K562 (cell line): ENCODE measurements at regions not wholly inside any gene's neighbourhood (a gene's known extent, or its start where the extent isn't known, plus 50 kb on each side); places are given as distances from the start of the nearest gene placed in this dataset.
A peak's percentile ranks its signal among the peaks of the same experiment; 100 is the strongest.

Source experiments
- ATAC-seq: fragments of 200-7000 bp; cut with Tn5 transposase; 3 replicates; pipeline ENCODE4 v1.9.1; 2020; ENCODE audit warnings: moderate library complexity
- BruUV-seq: library from RNA; stranded (reverse); fragments of 400-500 nt; replicated peaks from 2 replicates; lab custom pipeline; 2021; lab: Mats Ljungman, UMichigan
- CTCF ChIA-PET: fragments of 300-600 bp; formaldehyde crosslinking; extraction: SDS; loops from one replicate; lab custom pipeline; 2021; ENCODE audit warnings: low intra/inter-chr PET ratio; lab: Yijun Ruan, JAX
- POLR2A ChIA-PET: fragments of 300-600, 350-650 bp; sonication (Branson Sonifier 250); formaldehyde crosslinking; extraction: SDS; loops from one replicate; lab custom pipeline; 2021; ENCODE audit warnings: antibody characterized with exemption, inconsistent platforms; lab: Yijun Ruan, JAX
- DNase-seq, 4 experiments: peaks; one replicate each; pipeline versions ENCODE4 v3.0.0 to v3.0.0-alpha.2; 2011 to 2018; ENCODE audit warnings: low spot score in 3 of 4, mixed read lengths in 3 of 4; ENCODE audit errors: extremely low read depth in 1 of 4
- FAIRE-seq: peaks from 2 replicates; lab custom pipeline; 2011; peaks lifted over from hg19 to GRCh38; lab: Jason Lieb, UNC
- H2AFZ ChIP-seq: 2 replicates; pipeline ENCODE4 v1.6.0; 2011; ENCODE audit warnings: low read depth, low read length, control low read depth, inconsistent platforms
- H3K27ac ChIP-seq: fragments of 200-600 bp; 3 replicates; pipeline ENCODE4 v1.8.0; 2011; ENCODE audit warnings: low read depth, mild to moderate bottlenecking, control low read depth, inconsistent platforms, low read length, moderate library complexity, mixed read lengths; ENCODE audit errors: extremely low read depth
- H3K27me3 ChIP-seq, 2 experiments: fragments of 300-600 bp in 1 of 2; 2 replicates in 1 of 2; 3 replicates in 1 of 2; pipeline versions ENCODE4 v1.6.0 to v1.8.0; 2011; ENCODE audit warnings: inconsistent platforms in 2 of 2, low read length in 2 of 2, mild to moderate bottlenecking in 1 of 2, mixed read lengths in 1 of 2, moderate library complexity in 1 of 2; ENCODE audit not compliant: control insufficient read depth in 2 of 2, insufficient read depth in 2 of 2
- H3K36me3 ChIP-seq: fragments of 300-600 bp; 3 replicates; pipeline ENCODE4 v1.8.0; 2011; ENCODE audit warnings: mild to moderate bottlenecking, low read length, inconsistent platforms; ENCODE audit not compliant: control insufficient read depth, insufficient read depth
- H3K4me1 ChIP-seq, 2 experiments: fragments of 200-600 bp in 1 of 2; replicated peaks in 1 of 2; 2 replicates in 1 of 2; 3 replicates in 1 of 2; pipeline versions ENCODE4 v1.5.1 to v1.8.0; 2011; ENCODE audit warnings: inconsistent platforms in 2 of 2, low read length in 2 of 2, mild to moderate bottlenecking in 1 of 2, mixed read lengths in 1 of 2, moderate library complexity in 1 of 2; ENCODE audit not compliant: control insufficient read depth in 2 of 2, insufficient read depth in 2 of 2
- H3K4me2 ChIP-seq: 2 replicates; pipeline ENCODE4 v1.6.1; 2011; ENCODE audit warnings: low read length, control low read depth, inconsistent platforms, mixed read lengths; ENCODE audit not compliant: insufficient read depth
- H3K4me3 ChIP-seq: fragments of 200-600 bp; sonication (generic), shearing (Covaris generic); 2 replicates; pipeline ENCODE4 v1.5.1; 2016; ENCODE audit warnings: control low read depth, inconsistent platforms
- H3K79me2 ChIP-seq: fragments of 200-600 bp; 3 replicates; pipeline ENCODE4 v1.8.0; 2011; ENCODE audit warnings: low read length, inconsistent platforms; ENCODE audit not compliant: control insufficient read depth, insufficient read depth
- H3K9ac ChIP-seq, 2 experiments: 2 replicates each; pipeline versions ENCODE4 v1.6.0 to v1.6.1; 2011; ENCODE audit warnings: low read depth in 2 of 2, low read length in 2 of 2, control low read depth in 1 of 2, inconsistent platforms in 1 of 2, mild to moderate bottlenecking in 1 of 2, mixed read lengths in 1 of 2; ENCODE audit not compliant: insufficient read depth in 1 of 2
- H3K9me1 ChIP-seq: one replicate; pipeline ENCODE4 v1.6.0; 2011; ENCODE audit warnings: inconsistent platforms, mild to moderate bottlenecking, low read length, moderate library complexity; ENCODE audit not compliant: control insufficient read depth, insufficient read depth
- H3K9me3 ChIP-seq: replicated peaks from 2 replicates; pipeline ENCODE4 v1.5.1; 2011; ENCODE audit warnings: low read depth, low read length, inconsistent platforms; ENCODE audit not compliant: control insufficient read depth, insufficient read depth
- H4K20me1 ChIP-seq: replicated peaks from 2 replicates; pipeline ENCODE4 v1.6.1; 2011; ENCODE audit warnings: low read length, inconsistent platforms, mixed read lengths; ENCODE audit not compliant: control insufficient read depth, insufficient read depth
- BDP1 ChIP-seq: IDR thresholded peaks from 3 replicates; pipeline ENCODE4 v1.6.1; 2011; ENCODE audit not compliant: insufficient read length, insufficient read depth
- CC2D1A ChIP-seq: fragments of 450-650 bp; IDR thresholded peaks from 2 replicates; pipeline ENCODE4 v1.6.1; 2017; ENCODE audit warnings: mild to moderate bottlenecking
- CCNT2 ChIP-seq: IDR thresholded peaks from 2 replicates; pipeline ENCODE4 v1.6.1; 2011; ENCODE audit warnings: borderline replicate concordance, low read depth, mild to moderate bottlenecking, moderate library complexity, mixed read lengths, low read length; ENCODE audit not compliant: insufficient read length; ENCODE audit errors: extremely low read depth
- E2F3 ChIP-seq: fragments of 250-450 bp; sonication (Bioruptor Pico); IDR thresholded peaks from 2 replicates; pipeline ENCODE4 v1.4.0; 2020; ENCODE audit warnings: mild to moderate bottlenecking
- FOXA1 ChIP-seq: fragments of 450-650 bp; IDR thresholded peaks from 2 replicates; pipeline ENCODE4 v1.6.1; 2016; ENCODE audit warnings: mild to moderate bottlenecking, borderline replicate concordance
- HNRNPLL ChIP-seq: fragments of 200-400 bp; formaldehyde crosslinking; IDR thresholded peaks from 2 replicates; pipeline ENCODE4 v1.6.1; 2017; ENCODE audit warnings: low read length, low read depth, mild to moderate bottlenecking; ENCODE audit not compliant: poor library complexity, severe bottlenecking
- IRF2 ChIP-seq: sonication (generic); formaldehyde crosslinking; IDR thresholded peaks from 2 replicates; pipeline ENCODE4 v1.8.1; 2022; ENCODE audit warnings: mild to moderate bottlenecking, missing genetic modification reagents
- KAT2B ChIP-seq: IDR thresholded peaks from one replicate; pipeline ENCODE4 v1.6.1; 2012; ENCODE audit warnings: low read depth, mild to moderate bottlenecking, control low read depth, inconsistent platforms, low read length, moderate library complexity
- KLF10 ChIP-seq: fragments of 250-450 bp; sonication (Bioruptor Pico); IDR thresholded peaks from 2 replicates; pipeline ENCODE4 v1.6.1; 2021; ENCODE audit warnings: matching md5 sums
- OTX1 ChIP-seq: fragments of 450-650 bp; formaldehyde crosslinking; IDR thresholded peaks from 2 replicates; pipeline ENCODE4 v1.4.0; 2022; ENCODE audit warnings: mild to moderate bottlenecking
- SIX5 ChIP-seq, 2 experiments: IDR thresholded peaks; 2 replicates each; pipeline ENCODE4 v1.6.1; 2011; ENCODE audit warnings: low read length in 2 of 2, borderline replicate concordance in 1 of 2, low read depth in 1 of 2, mild to moderate bottlenecking in 1 of 2, moderate library complexity in 1 of 2; ENCODE audit not compliant: insufficient read depth in 1 of 2
- ZBTB17 ChIP-seq: fragments of 450-650 bp; formaldehyde crosslinking; IDR thresholded peaks from 2 replicates; pipeline ENCODE4 v1.4.0; 2020; ENCODE audit warnings: mild to moderate bottlenecking
- ZNF696 ChIP-seq: fragments of 250-450 bp; sonication (Bioruptor Pico); conservative IDR thresholded peaks from 2 replicates; pipeline ENCODE4 v1.4.0; 2020; ENCODE audit warnings: mild to moderate bottlenecking, moderate library complexity
- ZNF740 ChIP-seq, 3 experiments: fragments of 200-800 bp in 1 of 3; sonication (Bioruptor generic) in 1 of 3; sonication (generic) in 1 of 3; formaldehyde crosslinking in 1 of 3; IDR thresholded peaks; 2 replicates each; pipeline versions ENCODE4 v1.6.1 to v1.8.0; 2016 to 2022; ENCODE audit warnings: mild to moderate bottlenecking in 2 of 3, missing compliant biosample characterization in 2 of 3, missing genetic modification characterization in 2 of 3, missing genetic modification reagents in 1 of 3
- WGBS: fragments of 100-300 bp; shearing (Covaris generic); methylation state at CpG from one replicate; pipeline ENCODE4 v1.1.6; 2016; ENCODE audit warnings: low coverage, mixed read lengths; ENCODE audit not compliant: insufficient coverage; ENCODE audit errors: missing lambda C conversion rate; 5-methylcytosine and 5-hydroxymethylcytosine counted together
- in situ Hi-C: fragments of 300-500 bp; cut with MboI; formaldehyde crosslinking; loops from 4 replicates; pipeline ENCODE4 v1.15.0; 2018; ENCODE audit warnings: inconsistent platforms, mixed read lengths
- intact Hi-C: fragments of 100-400 bp; cut with micrococcal nuclease; formaldehyde crosslinking; loops from 2 replicates; pipeline ENCODE4 v1.14.2; 2022

- H3K4me2 ChIP-seq: no peak overlapping the region
- TF ChIP-seq ZNF740 (CRISPR knock-in tag; IDR thresholded peaks at IDR 0.05) (no peak), ZNF740 (tag; IDR thresholded peaks at IDR 0.05) (no peak), OTX1 (CRISPR knock-in tag) (no peak), SIX5 (IDR thresholded peaks at IDR 0.05; ENCODE audit: borderline replicate concordance in 1 of 2, insufficient read depth in 1 of 2, low read depth in 1 of 2, low read length in 2 of 2) (no peak), BDP1 (no peak), IRF2 (CRISPR knock-in tag) (no peak), FOXA1 (no peak), KAT2B (no peak), CCNT2 (no peak), ZNF696 (CRISPR knock-in tag) (no peak), KLF10 (CRISPR knock-in tag) (no peak), CC2D1A (no peak), E2F3 (CRISPR knock-in tag) (no peak), ZBTB17 (no peak), HNRNPLL (no peak)
Observed at GRCh38 chr17:64772845-64773299, 110.8 kb upstream of the SMURF2 start.

More at GRCh38 chr17:64772845-64773299, 110.8 kb upstream of the SMURF2 start:
- no peak overlapping the region for H3K4me3 ChIP-seq
- TSS peak; percentile 27 for BruUV-seq
- no peak for ATAC-seq
- H3K4me1 ChIP-seq: peaks cover 0 to 19% of the 10 kb centered on the region in 2 experiments; a peak in 2 of 5 replicates
- H3K9ac ChIP-seq: no peak overlapping the region
- H3K9me3 ChIP-seq: peaks cover 3% of the 10 kb centered on the region; the same call in 1 of the 2 replicates
- intact Hi-C loops: loop anchor here (5.0 kb wide), 1 partner anchor 351 kb away; no protein-coding TSS in a partner anchor
- 87% methylated on average over 6 of the region's 6 CpGs for WGBS
- no peaks in the 10 kb centered on the region for H3K79me2 ChIP-seq
- H4K20me1 ChIP-seq: peaks cover 2% of the 10 kb centered on the region; the same call in 1 of the 2 replicates
- ChIA-PET CTCF (no interaction called here), POLR2A (interaction anchor here (0.7 kb wide), 1 partner anchor 9 kb away, joined by 3 read pairs; no protein-coding TSS in a partner anchor)
- no peaks in the 10 kb centered on the region for H3K9me1 ChIP-seq
- no peak overlapping the region for H3K27ac ChIP-seq
- in situ Hi-C loops: no loop called here
- no peaks in the 10 kb centered on the region for H3K27me3 ChIP-seq
- H2AFZ ChIP-seq: no peak overlapping the region
- no peak for DNase-seq
- no peak for FAIRE-seq
- H3K36me3 ChIP-seq: no peaks in the 10 kb centered on the region
